Myocyte (in vitro differentiated cells): ENCODE measurements at regions not wholly inside any gene's neighbourhood (a gene's known extent, or its start where the extent isn't known, plus 50 kb on each side); places are given as distances from the start of the nearest gene placed in this dataset.
"Not testable (repeated sequence)": the region's sequence is repeated elsewhere in the genome, so short reads cannot be mapped to it uniquely, and the experiment has no call there.

Experiments used
- DNase-seq: peaks from one replicate; pipeline ENCODE4 v3.0.0-alpha.2; 2012; ENCODE audit warnings: low read depth

GRCh38 chr6:95660544-95660943 is 83.2 kb downstream of the MANEA start:
- DNase-seq = no peak

DNA sequence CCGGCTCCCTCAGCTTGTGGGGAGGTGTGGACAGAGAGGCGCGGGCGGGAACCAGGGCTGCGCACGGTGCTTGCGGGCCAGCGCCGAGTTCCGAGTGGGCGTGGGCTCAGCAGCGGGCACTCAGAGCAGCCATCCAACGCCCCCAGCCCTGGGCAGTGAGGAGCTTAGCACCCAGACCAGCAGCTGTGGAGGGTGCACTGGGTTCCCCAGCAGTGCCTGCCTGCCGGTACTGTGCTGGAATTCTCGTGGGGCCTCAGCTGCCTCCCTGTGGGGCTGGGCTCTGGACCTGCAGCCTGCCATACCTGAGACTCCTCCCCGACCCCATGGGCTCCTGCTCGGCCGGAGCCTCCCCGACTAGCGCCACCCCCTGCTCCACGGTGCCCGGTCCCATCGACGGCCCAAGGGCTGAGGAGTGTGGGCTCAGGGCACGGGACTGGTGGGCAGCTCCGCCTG is 92.7 kb downstream of the MANEA start:
- DNase-seq = no peak

DNA sequence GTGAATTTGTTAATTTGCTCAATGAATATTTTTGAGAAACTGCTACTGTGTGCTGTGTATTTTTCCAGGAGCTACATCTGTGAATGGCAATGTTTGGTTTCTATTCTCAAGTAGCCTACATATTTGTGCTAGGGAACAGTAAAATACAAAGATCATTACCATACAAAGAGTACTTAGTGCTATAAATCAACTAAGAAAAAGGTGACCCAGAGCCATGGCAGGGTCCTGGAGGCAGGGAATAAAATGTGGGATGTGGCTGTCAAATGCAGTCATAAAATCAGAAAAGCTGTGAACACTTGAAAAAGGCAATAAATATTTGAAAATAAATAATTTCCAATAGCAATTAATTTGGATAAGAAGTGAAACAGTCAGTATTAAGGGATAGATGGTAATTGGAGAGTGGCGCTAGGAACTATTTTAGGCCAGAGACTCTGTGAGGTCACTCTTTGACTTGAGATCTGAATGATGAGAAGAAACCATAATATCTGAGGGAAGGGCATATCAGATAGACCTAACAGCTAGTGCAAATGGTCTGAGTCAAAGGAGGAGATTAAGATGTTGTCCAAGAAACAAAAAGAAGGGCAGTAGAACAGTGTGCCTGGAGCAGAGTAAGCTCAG is 98.8 kb downstream of the MANEA start:
- no peak for DNase-seq

DNA sequence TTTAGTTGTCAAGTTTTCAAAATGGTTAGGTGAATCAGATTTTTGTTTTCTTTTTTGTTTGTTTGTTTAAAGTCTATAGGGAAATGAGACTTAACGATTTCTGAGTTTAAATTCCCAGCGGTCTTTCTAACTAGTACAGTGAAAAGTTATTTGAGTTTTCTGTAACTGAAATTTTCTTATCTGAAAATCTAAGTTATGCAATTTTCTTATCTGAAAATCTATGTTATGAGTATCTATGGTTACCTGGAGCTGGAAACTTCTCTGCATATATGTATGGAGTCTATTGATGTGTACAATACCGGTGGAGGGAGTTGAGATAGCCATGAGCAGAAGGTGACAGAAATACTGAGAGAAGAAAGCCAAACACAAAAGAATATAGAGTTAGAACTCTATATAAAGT is 102.6 kb downstream of the MANEA start:
- no peak for DNase-seq

DNA sequence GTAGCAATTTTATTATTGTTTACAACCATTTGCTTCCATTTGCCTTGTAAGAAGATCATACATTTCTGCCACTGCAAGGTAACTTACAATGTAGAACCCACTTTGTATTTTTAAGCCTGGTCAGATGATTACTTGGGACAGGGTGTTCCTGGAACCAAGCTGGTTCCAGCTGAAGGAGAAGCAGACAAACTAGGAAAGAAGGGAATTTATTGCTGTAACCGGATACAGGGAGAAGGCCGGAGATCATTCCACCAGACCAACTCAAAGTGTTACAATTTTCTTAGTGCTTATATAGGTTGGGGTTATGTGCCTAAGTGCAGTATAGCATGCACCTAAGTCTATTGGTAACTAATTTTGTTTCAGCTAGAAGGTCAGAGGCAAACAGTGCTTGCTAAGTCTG is 104.4 kb downstream of the MANEA start:
- no peak for DNase-seq

- DNase-seq = no peak
Observed at GRCh38 chr6:95682476-95682875, 105.1 kb downstream of the MANEA start.

- no peak for DNase-seq
Observed at GRCh38 chr6:95685822-95686221, 108.5 kb downstream of the MANEA start.

DNA sequence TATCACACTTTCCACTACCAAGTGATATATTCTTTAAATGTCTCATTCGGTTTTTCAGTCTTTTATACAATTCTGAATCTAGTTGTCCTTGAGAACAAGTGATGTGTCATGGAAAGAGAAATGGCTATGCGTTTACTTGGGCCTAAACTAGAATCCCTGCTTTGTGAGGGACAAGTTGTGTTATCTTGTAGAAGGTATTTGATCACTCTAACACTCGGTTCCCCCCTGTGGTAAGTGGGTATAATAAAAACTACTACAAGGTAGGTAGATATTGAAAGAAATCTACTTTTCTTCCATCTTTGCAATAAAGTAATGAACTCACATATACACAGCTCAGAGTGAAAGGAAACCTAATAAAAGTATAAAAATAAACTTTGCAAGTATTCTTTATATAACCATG is 108.9 kb downstream of the MANEA start:
- DNase-seq = no peak

DNA sequence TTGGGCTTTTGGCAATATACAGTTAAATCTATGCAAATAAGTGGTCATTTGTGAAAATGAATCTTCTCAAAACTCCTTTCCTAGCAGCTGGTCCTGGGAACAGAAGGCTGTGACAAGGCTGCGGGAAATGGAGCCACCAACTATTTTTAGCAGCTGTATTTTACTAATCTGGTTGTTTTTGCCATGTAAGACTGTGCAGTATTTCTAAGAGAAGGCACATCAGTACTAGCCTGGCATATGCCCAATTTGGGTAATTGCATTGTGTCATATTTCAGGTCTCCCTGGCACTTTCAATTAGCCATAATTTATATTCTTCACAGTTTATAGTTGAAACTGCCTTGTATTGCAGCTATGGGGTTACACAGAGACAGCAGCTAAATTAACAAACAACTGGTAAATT is 109.6 kb downstream of the MANEA start:
- DNase-seq = no peak

GRCh38 chr6:95687839-95688238 is 110.5 kb downstream of the MANEA start:
- DNase-seq = no peak

DNA sequence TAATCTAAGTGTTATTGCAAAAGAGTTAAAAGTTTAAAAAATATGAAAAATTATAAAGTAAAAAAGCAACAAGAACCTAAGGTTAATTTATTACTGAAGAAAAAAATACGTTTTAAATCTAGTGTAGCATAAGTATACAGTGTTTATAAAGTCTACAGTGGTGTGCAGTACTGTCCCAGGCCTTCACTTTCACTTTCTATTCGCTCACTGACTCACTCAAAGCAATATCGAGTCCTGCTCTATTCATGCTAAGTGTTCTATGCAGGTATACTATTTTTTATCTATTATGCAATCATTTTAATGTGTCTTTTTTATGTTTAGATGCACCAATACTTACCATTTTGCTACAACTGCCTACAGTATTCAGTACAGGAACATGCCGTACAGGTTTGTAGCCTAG is 113.0 kb downstream of the MANEA start:
- DNase-seq = no peak

DNA sequence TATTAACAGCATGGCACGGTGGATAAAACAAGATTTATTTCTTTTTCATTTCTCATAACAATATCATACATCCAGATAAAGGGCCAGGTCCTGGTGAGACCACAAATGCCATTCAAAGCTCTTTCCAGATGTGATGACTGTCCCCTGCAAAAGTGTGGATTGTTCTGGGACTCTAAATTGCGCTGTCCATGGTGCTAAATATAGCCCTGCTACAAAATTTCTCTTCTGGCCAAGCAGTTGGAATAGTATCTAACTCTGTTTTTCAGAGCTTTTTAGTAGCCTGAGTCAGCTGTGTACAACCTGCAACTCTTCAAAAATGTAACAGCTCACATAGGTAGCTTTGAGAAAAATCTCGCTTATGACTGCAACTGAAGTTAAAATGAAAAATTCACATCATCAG is 115.8 kb downstream of the MANEA start:
- peak; percentile 18 for DNase-seq

- DNase-seq = no peak
Observed at GRCh38 chr6:95698271-95698670, 120.9 kb downstream of the MANEA start.

DNA sequence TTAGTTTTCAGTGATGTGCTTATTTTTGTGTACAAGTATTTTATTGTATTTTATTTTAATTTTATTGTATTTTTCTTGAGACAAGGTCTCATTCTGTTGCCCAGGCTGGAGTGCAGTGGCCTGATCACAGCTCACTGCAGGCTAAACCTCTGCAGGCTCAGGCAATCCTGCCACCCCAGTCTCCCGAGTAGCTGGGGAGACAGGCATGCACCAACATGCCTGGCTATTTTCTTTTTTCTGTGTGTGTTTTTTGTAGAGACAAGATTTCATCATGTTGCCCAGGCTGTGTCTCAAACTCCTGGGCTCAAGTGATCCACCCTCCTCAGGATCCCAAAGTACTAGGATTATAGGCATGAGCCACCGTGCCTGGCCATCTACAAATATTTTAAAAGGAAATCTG is 146.3 kb downstream of the MANEA start:
- DNase-seq = no peak

GRCh38 chr6:95725344-95725743 is 148.0 kb downstream of the MANEA start:
- no peak for DNase-seq

GRCh38 chr6:95740157-95740556 is 162.8 kb downstream of the MANEA start:
- no peak for DNase-seq

- no peak for DNase-seq
Observed at GRCh38 chr6:95741045-95741444, 163.7 kb downstream of the MANEA start.

DNA sequence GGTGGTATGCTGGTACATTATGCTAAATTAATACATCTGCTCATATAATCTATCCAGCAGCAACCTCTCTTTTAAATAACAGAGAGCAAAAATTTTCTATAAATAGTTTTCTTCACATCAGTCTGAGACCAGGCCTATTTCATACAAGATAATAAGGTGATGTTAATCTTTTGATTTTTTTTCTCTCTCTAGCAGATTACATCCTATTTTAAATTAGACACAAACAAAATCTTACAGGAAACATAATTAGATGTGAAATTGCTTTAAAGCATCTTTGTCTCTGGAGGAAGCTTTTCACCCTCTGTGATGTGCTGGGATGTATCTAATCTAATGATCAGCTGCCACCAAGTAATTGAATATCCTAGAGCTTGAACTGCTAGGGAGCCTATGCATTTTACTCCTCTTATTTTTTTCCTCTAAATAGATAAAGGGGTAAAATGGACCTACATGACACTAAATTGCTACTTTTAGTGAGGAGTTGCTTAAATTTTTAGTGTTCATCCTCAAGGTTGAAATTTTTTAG is 165.5 kb downstream of the MANEA start:
- no peak for DNase-seq

GRCh38 chr6:95743591-95743990 is 166.3 kb downstream of the MANEA start:
- DNase-seq = no peak

GRCh38 chr6:95758236-95759069 is 181.1 kb downstream of the MANEA start:
- DNase-seq = not testable (repeated sequence)

DNA sequence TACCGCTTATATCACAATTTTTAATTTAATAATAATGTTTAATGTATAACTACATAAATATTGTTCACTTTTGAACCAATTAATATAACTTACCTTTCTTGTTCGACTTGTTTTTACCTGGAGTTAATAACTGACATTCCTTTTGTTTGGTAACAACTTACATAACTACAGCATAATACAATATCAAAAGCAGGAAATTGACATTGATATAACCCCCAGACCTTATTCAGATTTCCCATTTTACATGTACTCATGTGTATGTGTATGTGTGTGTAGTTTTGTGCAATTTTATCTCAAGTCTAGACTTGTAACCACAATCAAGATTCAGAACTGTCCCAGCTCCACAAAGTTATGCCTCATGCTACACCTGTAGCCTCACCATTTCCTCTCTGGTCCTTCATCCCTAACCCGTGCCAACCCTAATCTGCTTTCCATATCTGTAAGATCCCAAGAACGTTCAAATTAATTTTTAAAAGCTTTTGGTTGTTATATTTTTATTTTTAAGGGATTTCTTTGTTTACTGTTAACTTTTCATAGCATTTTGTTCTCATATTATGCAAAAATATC is 190.6 kb downstream of the MANEA start:
- no peak for DNase-seq

DNA sequence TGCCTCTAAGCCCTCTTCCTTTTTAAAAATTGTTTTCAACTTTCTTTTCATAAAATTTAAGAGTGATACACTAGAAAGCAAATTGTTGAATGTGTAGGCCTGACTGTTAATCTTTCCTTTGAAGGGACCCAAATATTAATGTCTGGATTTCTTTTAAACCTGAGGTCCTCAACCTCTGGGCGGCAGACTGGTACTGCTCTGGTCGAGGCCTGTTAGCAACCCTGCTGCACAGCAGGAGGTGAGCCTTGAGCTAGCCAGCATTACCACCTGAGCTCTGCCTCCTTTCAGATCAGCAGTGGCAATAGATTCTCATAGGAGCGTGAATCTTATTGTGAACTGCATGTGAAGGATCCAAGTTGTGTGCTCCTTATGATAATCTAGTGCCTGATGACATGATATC is 191.2 kb downstream of the MANEA start:
- no peak for DNase-seq
